HCT116 (cell line): ENCODE measurements at regions not wholly inside any gene's neighbourhood (a gene's known extent, or its start where the extent isn't known, plus 50 kb on each side); places are given as distances from the start of the nearest gene placed in this dataset.

Source experiments
- ATAC-seq: fragments of 200-7000 bp; cut with Tn5 transposase; 2 replicates; pipeline ENCODE4 v1.9.1; 2020; ENCODE audit warnings: mild to moderate bottlenecking, moderate library complexity
- BruUV-seq: library from RNA; stranded (reverse); fragments of 400-500 nt; replicated peaks from 2 replicates; lab custom pipeline; 2021; lab: Mats Ljungman, UMichigan
- CTCF ChIA-PET: fragments of 300-600 bp; sonication (Branson Sonifier 250); formaldehyde crosslinking; loops from one replicate; lab custom pipeline; 2021; ENCODE audit warnings: antibody characterized with exemption; lab: Charles Lee
- POLR2A ChIA-PET: fragments of 300-600, 350-600 bp; sonication (Branson Sonifier 250); formaldehyde crosslinking; loops from one replicate; lab custom pipeline; 2021; ENCODE audit warnings: antibody characterized with exemption; lab: Charles Lee
- RAD21 ChIA-PET, 2 experiments: fragments of 300-600 bp; sonication (Branson Sonifier 250); formaldehyde crosslinking; loops; one replicate each; lab custom pipeline; 2023; ENCODE audit warnings: low total read pairs in 2 of 2; ENCODE audit not compliant: uncharacterized antibody in 2 of 2, unreplicated experiment in 2 of 2, low non-redundant PET in 1 of 2; lab: Charles Lee
- DNase-seq: peaks from one replicate; pipeline ENCODE4 v3.0.0-alpha.2; 2010; ENCODE audit warnings: low read depth, low spot score
- H2AFZ ChIP-seq: fragments of 200-600 bp; shearing (Covaris generic), sonication (generic); 2 replicates; pipeline ENCODE4 v1.6.1; 2017; ENCODE audit warnings: low read depth, mixed run types, mixed read lengths, antibody characterized with exemption, low read length; ENCODE audit not compliant: poor library complexity, severe bottlenecking
- H3K27ac ChIP-seq: 2 replicates; pipeline ENCODE4 v1.5.1; 2012; ENCODE audit warnings: low read depth, low read length
- H3K27me3 ChIP-seq: fragments of 200-600 bp; sonication (generic); 2 replicates; pipeline ENCODE4 v1.6.1; 2016; ENCODE audit warnings: mixed run types, low read length, mixed read lengths; ENCODE audit not compliant: insufficient read depth
- H3K36me3 ChIP-seq, 2 experiments: fragments of 200-500 bp in 1 of 2; fragments of 200-600 bp in 1 of 2; sonication (Bioruptor generic) in 1 of 2; sonication (generic) in 1 of 2; 2 replicates each; pipeline versions ENCODE4 v1.5.1 to v1.6.1; 2014 to 2016; ENCODE audit warnings: low read length in 2 of 2, inconsistent platforms in 1 of 2, mixed read lengths in 1 of 2, mixed run types in 1 of 2; ENCODE audit not compliant: insufficient read depth in 2 of 2, control insufficient read depth in 1 of 2
- H3K4me1 ChIP-seq, 2 experiments: fragments of 200-600 bp in 1 of 2; sonication (generic) in 1 of 2; 2 replicates each; pipeline versions ENCODE4 v1.5.1 to v1.6.1; 2012 to 2017; ENCODE audit warnings: low read length in 2 of 2, inconsistent platforms in 1 of 2, mild to moderate bottlenecking in 1 of 2, mixed read lengths in 1 of 2, mixed run types in 1 of 2, moderate library complexity in 1 of 2; ENCODE audit not compliant: insufficient read depth in 2 of 2, control insufficient read depth in 1 of 2
- H3K4me2 ChIP-seq: fragments of 200-600 bp; sonication (generic); 2 replicates; pipeline ENCODE4 v1.6.1; 2017; ENCODE audit warnings: mixed run types, low read length, mixed read lengths
- H3K4me3 ChIP-seq, 2 experiments: fragments of 200-600 bp in 1 of 2; sonication (generic) in 1 of 2; replicated peaks in 1 of 2; 2 replicates each; pipeline ENCODE4 v1.5.1; 2011 to 2016; ENCODE audit warnings: low read length in 2 of 2, control low read depth in 1 of 2, low read depth in 1 of 2, mild to moderate bottlenecking in 1 of 2, mixed read lengths in 1 of 2, mixed run types in 1 of 2
- H3K79me2 ChIP-seq: fragments of 200-600 bp; sonication (generic); 2 replicates; pipeline ENCODE4 v1.6.1; 2017; ENCODE audit warnings: mild to moderate bottlenecking, mixed run types, low read length, moderate library complexity, mixed read lengths; ENCODE audit not compliant: insufficient read depth
- H3K9ac ChIP-seq: fragments of 200-600 bp; sonication (generic); 2 replicates; pipeline ENCODE4 v1.6.1; 2016; ENCODE audit warnings: low read length, mixed read lengths
- H3K9me2 ChIP-seq: fragments of 200-600 bp; sonication (generic), shearing (Covaris generic); 2 replicates; pipeline ENCODE4 v1.6.1; 2017; ENCODE audit warnings: mixed run types, mild to moderate bottlenecking, moderate library complexity; ENCODE audit not compliant: insufficient read depth
- H3K9me3 ChIP-seq, 2 experiments: fragments of 200-500 bp in 1 of 2; fragments of 200-600 bp in 1 of 2; sonication (Bioruptor generic) in 1 of 2; sonication (generic) in 1 of 2; 2 replicates each; pipeline ENCODE4 v1.6.1; 2014 to 2017; ENCODE audit warnings: low read length in 2 of 2, mixed read lengths in 2 of 2, inconsistent platforms in 1 of 2, low read depth in 1 of 2, mild to moderate bottlenecking in 1 of 2, mixed run types in 1 of 2, moderate library complexity in 1 of 2; ENCODE audit not compliant: control insufficient read depth in 1 of 2, insufficient read depth in 1 of 2
- H4K20me1 ChIP-seq: fragments of 200-600 bp; sonication (generic), shearing (Covaris generic); 2 replicates; pipeline ENCODE4 v1.6.1; 2017; ENCODE audit warnings: mixed run types, mild to moderate bottlenecking, moderate library complexity; ENCODE audit not compliant: insufficient read depth
- CEBPB ChIP-seq: IDR thresholded peaks from 2 replicates; pipeline ENCODE4 v1.6.1; 2012; ENCODE audit warnings: low read depth
- EGR1 ChIP-seq: IDR thresholded peaks from 2 replicates; pipeline ENCODE4 v1.6.1; 2012; ENCODE audit warnings: low read depth
- JUND ChIP-seq: IDR thresholded peaks from 2 replicates; pipeline ENCODE4 v1.6.1; 2012
- RAD21 ChIP-seq: IDR thresholded peaks from 2 replicates; pipeline ENCODE4 v1.6.1; 2012; ENCODE audit warnings: low read depth, mild to moderate bottlenecking
- SP1 ChIP-seq: IDR thresholded peaks from 2 replicates; pipeline ENCODE4 v1.6.1; 2012; ENCODE audit warnings: low read depth
- TCF7L2 ChIP-seq: IDR thresholded peaks from 2 replicates; pipeline ENCODE4 v1.7.0; 2011; ENCODE audit warnings: borderline replicate concordance, inconsistent platforms; ENCODE audit not compliant: insufficient read depth, insufficient read length; ENCODE audit errors: extremely low read depth
- ZFX ChIP-seq: fragments of 450-650 bp; IDR thresholded peaks from 2 replicates; pipeline ENCODE4 v1.6.1; 2017
- ZNF274 ChIP-seq: fragments of 200-500 bp; sonication (Bioruptor generic); IDR thresholded peaks from 2 replicates; pipeline ENCODE4 v1.6.1; 2014; ENCODE audit warnings: mild to moderate bottlenecking, low read depth, low read length, inconsistent platforms
- intact Hi-C: fragments of 100-400 bp; cut with micrococcal nuclease; formaldehyde crosslinking; loops from 2 replicates; pipeline ENCODE4 v1.10.0; 2022
- TF ChIP-seq, protein P1 (sequence below): IDR thresholded peaks from 2 replicates; pipeline ENCODE4 v1.6.1; 2011; ENCODE audit warnings: mild to moderate bottlenecking, low read length, moderate library complexity; ENCODE audit not compliant: insufficient replicate concordance; ENCODE audit errors: extremely low read depth
- TF ChIP-seq, protein P2 (sequence below): IDR thresholded peaks from 2 replicates; pipeline ENCODE4 v1.6.1; 2012
- TF ChIP-seq, protein P3 (sequence below): IDR thresholded peaks from 2 replicates; pipeline ENCODE4 v1.6.1; 2012; ENCODE audit warnings: low read depth

DNA sequence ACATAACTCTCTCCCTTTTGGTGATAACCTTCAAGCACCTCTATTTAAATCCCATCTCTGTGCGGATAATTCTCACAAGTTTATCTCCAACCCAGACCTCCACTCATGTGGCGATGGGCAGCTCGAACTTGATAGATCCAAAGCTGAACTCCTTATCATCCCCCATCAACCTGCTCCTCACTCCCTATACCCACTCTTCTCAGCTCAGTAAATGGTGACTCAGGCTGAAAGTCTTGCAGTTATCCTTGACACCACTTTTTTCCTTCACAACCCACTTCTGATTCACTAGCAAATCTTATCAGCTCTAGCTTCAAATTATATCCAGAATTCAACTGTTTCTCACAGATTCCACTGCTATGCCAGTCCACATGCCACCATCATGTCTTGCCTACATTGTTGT, 155.3 kb upstream of the STXBP5 start:
- no peak overlapping the region for H3K4me2 ChIP-seq
- no peaks in the 10 kb centered on the region for H4K20me1 ChIP-seq
- intact Hi-C loops: no loop called here
- ChIA-PET POLR2A (no interaction called here), CTCF (no interaction called here)
- DNase-seq: no peak
- no TSS peak for BruUV-seq
- no peak overlapping the region for H3K9ac ChIP-seq
- H3K36me3 ChIP-seq: no peaks in the 10 kb centered on the region
- TF ChIP-seq EGR1: no peak
- TF ChIP-seq TCF7L2: no peak
- TF ChIP-seq, protein P1, sequence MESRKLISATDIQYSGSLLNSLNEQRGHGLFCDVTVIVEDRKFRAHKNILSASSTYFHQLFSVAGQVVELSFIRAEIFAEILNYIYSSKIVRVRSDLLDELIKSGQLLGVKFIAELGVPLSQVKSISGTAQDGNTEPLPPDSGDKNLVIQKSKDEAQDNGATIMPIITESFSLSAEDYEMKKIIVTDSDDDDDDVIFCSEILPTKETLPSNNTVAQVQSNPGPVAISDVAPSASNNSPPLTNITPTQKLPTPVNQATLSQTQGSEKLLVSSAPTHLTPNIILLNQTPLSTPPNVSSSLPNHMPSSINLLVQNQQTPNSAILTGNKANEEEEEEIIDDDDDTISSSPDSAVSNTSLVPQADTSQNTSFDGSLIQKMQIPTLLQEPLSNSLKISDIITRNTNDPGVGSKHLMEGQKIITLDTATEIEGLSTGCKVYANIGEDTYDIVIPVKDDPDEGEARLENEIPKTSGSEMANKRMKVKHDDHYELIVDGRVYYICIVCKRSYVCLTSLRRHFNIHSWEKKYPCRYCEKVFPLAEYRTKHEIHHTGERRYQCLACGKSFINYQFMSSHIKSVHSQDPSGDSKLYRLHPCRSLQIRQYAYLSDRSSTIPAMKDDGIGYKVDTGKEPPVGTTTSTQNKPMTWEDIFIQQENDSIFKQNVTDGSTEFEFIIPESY: no peak
- no peak for TF ChIP-seq SP1
- no peak for TF ChIP-seq CEBPB
- TF ChIP-seq, protein P2, sequence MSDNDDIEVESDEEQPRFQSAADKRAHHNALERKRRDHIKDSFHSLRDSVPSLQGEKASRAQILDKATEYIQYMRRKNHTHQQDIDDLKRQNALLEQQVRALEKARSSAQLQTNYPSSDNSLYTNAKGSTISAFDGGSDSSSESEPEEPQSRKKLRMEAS: no peak
- no peak for TF ChIP-seq ZNF274
- TF ChIP-seq, all 23 proteins: peak for 0
- ATAC-seq: no peak
- RAD21 ChIA-PET: no interaction called here
- Histone ChIP-seq H2AFZ (no peak overlapping the region), H3K9me3 (no peaks in the 10 kb centered on the region; a peak in 1 of 4 replicates), H3K4me3 (no peak overlapping the region), H3K4me1 (no peaks in the 10 kb centered on the region), H3K9me2 (no peaks in the 10 kb centered on the region), H3K27me3 (no peaks in the 10 kb centered on the region), H3K79me2 (no peaks in the 10 kb centered on the region), H3K27ac (no peak overlapping the region)

DNA sequence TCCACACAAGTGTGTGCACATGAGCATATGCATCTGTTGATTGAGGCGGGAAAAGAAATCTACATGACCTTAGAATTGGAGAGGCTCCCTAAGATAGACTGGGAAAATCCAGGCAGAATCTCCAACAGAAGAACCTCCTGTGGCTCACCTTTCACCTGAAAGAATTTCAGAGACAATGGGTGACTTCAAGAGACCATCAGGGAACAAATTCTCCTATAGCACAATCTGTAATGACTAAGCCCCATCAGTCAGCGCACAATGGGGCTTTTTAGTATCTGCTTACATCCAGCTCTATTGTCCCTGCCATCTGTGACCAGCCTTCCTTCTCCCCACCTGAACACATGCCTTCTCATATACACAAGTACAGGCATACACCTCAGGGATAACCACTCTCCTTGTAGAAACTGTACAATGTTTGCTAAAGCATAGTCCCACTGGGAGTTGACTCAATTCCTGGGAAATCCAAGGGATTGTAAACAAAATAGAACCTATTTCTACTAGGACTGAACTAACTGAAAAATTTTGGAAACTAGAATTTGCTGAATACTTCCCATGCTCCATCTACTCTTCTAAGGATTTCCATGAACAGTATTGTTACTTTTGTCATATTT, 150.8 kb upstream of the STXBP5 start:
- no peak for ATAC-seq
- Histone ChIP-seq H3K9ac (no peak overlapping the region), H3K36me3 (no peaks in the 10 kb centered on the region), H3K9me2 (no peaks in the 10 kb centered on the region), H3K27me3 (no peaks in the 10 kb centered on the region), H4K20me1 (no peaks in the 10 kb centered on the region), H3K4me3 (no peak overlapping the region), H3K4me2 (no peak overlapping the region), H3K27ac (no peak overlapping the region), H3K9me3 (no peaks in the 10 kb centered on the region), H3K79me2 (no peaks in the 10 kb centered on the region)
- intact Hi-C loops: no loop called here
- RAD21 ChIA-PET: no interaction called here
- CTCF ChIA-PET: no interaction called here
- DNase-seq: no peak
- TF ChIP-seq RAD21 (no peak), EGR1 (no peak), ZFX (no peak), JUND (no peak)
- TF ChIP-seq, protein P3, sequence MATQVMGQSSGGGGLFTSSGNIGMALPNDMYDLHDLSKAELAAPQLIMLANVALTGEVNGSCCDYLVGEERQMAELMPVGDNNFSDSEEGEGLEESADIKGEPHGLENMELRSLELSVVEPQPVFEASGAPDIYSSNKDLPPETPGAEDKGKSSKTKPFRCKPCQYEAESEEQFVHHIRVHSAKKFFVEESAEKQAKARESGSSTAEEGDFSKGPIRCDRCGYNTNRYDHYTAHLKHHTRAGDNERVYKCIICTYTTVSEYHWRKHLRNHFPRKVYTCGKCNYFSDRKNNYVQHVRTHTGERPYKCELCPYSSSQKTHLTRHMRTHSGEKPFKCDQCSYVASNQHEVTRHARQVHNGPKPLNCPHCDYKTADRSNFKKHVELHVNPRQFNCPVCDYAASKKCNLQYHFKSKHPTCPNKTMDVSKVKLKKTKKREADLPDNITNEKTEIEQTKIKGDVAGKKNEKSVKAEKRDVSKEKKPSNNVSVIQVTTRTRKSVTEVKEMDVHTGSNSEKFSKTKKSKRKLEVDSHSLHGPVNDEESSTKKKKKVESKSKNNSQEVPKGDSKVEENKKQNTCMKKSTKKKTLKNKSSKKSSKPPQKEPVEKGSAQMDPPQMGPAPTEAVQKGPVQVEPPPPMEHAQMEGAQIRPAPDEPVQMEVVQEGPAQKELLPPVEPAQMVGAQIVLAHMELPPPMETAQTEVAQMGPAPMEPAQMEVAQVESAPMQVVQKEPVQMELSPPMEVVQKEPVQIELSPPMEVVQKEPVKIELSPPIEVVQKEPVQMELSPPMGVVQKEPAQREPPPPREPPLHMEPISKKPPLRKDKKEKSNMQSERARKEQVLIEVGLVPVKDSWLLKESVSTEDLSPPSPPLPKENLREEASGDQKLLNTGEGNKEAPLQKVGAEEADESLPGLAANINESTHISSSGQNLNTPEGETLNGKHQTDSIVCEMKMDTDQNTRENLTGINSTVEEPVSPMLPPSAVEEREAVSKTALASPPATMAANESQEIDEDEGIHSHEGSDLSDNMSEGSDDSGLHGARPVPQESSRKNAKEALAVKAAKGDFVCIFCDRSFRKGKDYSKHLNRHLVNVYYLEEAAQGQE: no peak
- TF ChIP-seq, all 23 proteins: peak for 0
- POLR2A ChIA-PET: no interaction called here
- Histone ChIP-seq H2AFZ (no peak overlapping the region), H3K4me1 (no peaks in the 10 kb centered on the region)
- BruUV-seq: no TSS peak
